HG02610 (cell line): ENCODE measurements at regions not wholly inside any gene's neighbourhood (a gene's known extent, or its start where the extent isn't known, plus 50 kb on each side); places are given as distances from the start of the nearest gene placed in this dataset.
A peak's percentile ranks its signal among the peaks of the same experiment; 100 is the strongest.
"Not testable (repeated sequence)": the region's sequence is repeated elsewhere in the genome, so short reads cannot be mapped to it uniquely, and the experiment has no call there.

Experiments
- ATAC-seq: cut with Tn5 transposase; IDR thresholded peaks from one replicate; pipeline ENCODE4 v1.9.1; 2021; ENCODE audit warnings: mild to moderate bottlenecking, moderate library complexity; ENCODE audit not compliant: unreplicated experiment

DNA sequence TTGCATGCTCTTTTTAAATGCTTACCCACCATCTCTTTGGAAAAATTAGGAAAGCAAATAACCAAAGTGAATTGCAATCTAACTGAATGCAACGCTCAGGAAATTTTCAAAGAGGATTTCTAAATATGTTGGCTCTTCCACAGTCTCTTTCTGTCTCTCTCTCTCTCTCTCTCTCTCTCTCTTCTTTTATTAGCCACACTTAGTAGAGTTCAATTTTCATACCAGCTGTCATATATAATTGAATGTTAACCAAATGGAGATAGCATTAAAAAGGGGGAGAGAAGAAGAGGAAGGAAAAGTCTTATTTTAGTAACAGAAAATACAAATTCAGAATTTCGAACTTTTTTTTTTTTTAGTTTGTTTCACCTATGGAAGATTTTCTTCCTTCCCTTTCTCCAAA, 235.9 kb upstream of the GBE1 start:
- no peak for ATAC-seq

DNA sequence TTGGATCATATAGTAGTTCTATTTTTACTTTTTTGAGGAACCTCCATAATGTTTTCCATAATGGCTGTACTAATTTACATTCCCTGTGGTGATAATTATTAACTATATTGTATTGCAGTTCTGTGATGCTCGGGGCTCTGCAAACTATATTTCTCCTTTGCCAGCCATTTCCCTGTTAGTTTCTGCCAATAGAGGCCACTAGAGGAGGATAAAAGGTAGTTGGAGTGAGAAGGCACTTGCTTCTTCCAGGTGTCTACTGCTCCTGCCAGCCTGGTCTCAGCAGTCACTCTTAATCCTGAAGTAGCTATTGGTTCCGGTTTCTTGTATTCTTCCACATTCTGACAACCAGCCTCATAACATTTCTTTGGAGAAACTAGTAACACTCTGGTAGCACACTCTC, 233.9 kb upstream of the GBE1 start:
- ATAC-seq, result no peak

DNA sequence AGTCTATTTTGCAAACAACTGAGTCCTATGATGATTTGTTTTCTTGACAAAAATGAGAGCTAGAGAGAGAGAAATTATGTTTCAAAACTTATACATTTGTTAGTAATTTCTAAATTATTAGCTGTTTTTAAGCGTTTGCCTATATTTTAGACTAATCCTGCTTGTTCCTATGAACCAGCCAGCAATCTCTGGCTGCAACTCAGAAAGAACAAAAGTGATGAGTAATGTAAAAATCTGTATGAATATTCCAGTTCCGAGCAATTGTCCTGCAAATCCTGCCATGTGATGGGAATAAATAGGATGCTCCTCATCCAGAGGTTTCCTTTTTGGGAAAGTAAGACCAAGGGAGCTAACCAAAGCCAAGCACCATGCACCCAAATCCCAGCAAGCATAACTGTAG, 228.3 kb upstream of the GBE1 start:
- no peak for ATAC-seq

DNA sequence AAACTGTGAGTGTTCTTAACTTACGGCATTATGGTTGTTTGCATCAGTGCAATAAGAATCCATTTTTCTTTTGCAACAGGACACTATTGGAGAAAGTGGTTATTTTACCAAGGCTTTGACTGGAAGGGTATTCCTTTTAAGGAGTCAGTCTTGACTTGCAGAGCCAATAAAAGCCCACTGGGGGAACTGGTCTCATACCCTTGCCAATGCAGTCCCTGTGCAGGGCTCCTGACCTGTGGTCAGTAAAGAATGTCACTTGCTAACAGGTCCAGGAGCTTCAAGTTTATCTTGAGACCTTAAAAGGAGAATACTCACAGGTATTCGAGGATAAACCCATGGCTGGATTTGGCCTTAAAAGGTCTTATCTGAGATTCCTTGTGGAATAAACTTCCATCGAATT, 227.8 kb upstream of the GBE1 start:
- no peak for ATAC-seq

DNA sequence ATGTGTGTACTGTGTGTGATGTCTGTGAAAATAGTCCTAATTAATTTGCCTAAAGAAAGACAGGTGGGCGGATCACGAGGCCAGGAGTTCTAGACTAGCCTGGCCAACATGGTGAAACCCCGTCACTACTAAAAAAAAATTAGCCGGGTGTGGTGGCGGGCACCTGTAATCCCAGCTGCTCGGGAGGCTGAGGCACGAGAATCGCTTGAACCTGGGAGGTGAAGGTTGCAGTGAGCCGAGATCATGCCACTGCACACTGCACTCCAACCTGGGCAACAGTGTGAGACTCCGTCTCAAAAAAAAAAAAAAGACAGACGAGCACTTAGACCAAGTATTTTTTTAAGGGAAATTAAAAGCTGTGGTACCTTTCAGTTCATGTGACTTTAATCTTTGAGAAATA, 226.0 kb upstream of the GBE1 start:
- not testable (repeated sequence) for ATAC-seq

DNA sequence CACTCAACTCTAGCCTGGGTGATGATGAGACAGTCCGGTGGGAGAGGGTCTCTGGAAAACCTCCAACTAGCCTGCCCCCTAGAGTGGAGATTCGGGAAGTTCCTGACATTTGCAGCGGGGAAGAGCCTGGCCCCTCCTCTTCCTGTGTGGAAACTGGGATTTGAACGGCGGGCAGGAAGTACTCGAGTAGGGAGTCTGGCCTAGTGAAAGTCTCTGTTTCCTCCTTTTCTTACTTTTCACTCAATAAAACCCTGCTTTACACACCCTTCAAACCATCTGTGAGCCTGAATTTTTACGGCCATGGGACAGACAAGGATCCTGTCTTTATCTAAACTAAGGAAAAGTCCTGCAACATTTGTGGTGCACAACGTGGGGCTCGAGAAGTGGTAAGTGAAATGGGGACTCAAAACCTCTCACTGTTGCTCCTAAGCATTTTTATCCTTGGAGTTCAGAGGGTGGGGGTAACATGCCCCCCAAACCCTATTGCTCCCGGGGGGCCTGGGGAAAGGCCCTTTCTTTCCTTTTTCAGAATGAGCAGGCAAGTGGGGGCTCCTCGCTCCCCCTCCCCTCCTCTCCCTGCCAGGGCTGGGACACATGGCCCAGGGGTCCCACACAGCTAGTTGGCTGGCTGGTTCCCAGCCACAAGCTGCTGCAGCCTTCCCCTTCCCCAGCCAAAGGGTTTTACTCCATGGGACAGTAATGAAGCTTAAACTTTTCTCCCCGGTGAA, 224.7 kb upstream of the GBE1 start:
- ATAC-seq, result no peak

DNA sequence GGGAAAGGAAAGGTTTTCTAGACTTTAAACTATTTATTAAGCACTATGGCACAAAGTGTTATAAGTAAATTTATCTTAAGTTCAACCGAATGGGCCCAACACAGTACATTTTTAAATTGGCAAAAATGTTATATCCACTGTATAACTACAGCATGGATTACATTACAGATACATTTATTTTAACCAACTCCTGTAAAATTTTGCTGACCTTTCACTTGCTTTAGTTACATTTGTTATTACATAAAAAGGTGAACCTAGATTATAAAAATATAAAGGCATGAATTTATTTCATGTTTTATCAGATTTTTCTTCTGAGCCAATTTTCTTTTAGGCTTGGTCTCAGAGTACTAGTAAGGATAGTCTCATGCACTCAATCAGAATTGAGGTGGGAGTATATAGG, 221.9 kb upstream of the GBE1 start:
- ATAC-seq, result no peak

DNA sequence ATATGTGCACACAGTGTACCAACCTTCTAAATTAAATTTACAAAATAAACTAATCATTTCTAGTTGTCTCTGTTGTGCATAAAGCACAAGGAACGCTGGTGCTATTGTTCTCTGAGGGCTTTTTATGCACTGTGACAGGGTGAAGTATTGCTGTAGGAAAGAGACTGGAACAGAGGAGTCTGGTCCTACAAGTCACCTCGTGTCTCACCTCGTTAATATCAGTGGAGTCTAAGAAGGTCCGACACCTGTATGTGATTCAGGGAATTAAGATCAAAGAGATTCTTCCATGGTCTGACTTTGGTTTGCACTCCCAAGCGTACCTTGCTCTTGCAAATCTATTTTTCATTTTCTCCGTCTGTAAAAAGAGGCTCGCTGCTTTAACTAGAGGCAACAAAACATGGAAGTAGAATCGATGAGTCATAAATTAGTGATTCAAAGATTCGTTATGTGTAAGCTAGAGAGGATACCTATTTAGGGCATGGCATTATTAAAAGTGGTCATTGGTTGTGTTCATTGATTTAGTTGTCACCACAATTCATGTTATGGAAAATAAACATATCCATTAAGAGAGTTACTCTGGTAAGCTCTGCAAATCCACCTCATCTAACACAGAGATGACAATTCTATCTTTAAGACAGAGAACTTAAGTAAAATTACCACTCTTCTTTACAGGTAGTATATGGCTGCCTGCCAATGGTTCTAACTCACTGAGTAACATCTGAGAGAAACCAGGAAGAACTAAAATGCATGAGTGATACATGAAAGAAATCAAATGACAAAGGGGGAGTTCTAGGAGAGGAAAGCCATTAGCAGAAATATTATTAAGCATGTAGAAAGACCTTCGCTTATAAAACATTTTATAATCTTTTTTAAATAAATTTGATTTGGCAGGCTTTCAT, 219.4 kb upstream of the GBE1 start:
- peak; percentile 75 for ATAC-seq

DNA sequence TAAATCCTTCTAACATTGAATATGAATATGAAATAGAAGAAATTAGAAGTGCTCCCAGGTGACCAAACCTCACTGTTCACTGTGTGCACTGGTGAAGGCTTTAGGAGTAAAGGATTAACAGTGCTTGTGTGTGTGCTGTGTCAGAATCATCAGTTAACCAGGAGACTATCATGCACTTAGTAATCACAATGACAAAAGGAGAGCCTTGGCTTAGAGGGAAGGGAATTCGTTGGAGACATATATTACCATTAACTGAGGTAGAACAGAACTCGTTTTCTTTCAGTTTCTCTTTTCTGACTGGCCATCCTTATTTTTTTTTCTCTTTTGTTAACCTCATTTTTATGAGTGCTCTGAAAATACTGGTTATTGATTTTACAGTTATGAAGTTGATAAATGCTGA, 213.3 kb upstream of the GBE1 start:
- no peak for ATAC-seq

DNA sequence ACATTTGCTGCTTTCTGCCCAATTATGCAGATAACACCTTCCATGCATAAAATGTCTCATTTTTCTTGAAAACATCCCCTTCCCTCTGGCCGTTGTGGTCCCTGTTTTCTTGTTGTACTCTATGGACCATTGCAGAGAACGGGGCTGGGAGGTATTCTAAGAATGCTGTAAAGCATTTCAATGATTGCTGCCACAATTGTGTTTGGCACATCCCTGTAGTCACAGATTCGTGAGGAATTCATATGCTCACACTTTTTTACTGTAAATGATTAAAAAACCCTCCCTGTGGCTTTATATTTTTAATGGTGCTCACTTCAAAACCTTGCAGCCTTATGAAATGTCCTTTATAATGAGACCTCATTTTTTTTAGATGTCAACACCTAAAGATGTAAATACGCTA, 207.2 kb upstream of the GBE1 start:
- ATAC-seq, result no peak

DNA sequence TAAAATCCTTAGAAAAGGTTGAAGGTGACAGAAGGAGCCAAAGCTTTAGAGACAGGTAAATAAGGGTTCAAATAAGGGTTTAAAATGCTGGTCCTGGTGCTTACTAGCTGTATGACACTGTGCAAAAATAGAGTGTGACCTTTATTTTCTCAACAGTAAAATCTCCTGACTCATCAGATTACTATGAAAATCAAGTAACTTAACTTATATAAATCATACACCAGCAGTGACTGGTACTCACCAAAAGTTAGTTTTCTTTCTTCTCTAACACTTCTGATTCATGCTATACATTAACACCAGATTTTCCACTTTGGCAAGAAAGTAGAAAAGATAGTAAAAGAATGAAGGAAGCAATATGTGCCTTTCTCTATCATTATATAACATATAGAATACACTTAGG, 205.9 kb upstream of the GBE1 start:
- ATAC-seq, result no peak

DNA sequence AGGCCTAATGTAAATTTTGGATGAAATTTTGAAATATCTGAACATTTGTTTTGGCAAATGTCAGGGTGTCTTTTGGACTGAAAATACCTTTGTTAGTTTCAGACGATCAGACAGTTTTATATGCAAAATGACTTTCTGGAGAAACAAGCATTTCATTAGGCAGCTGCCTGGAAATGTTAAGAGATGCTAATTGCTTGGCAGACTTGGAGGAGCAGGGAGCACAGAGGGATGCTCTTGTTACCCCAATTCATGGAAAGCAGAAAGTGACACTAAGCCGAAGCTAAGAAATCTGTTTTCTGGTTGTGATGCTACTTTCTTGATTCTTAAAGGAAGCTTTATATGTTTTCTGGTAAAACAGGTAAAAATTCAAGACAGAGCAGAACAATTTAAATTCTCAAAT, 204.3 kb upstream of the GBE1 start:
- no peak for ATAC-seq

DNA sequence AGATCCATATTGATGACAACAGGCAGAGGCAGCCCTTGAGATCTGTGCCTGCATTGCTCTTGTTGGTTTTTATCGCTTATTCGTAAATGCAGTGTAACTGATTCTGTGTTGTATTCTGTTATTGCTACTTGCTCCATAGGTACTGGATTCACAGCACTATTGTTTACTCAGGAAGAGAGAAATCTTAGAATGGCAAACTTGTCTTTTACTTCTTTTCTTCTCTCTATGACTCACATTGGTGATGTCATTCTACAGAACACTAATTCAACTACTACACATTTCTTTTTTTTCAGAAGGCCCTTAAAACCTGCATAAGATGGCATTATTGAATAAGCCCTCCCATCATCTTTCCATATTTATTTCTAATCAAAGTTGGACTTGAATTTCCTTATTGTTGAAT, 201.0 kb upstream of the GBE1 start:
- ATAC-seq, result no peak

DNA sequence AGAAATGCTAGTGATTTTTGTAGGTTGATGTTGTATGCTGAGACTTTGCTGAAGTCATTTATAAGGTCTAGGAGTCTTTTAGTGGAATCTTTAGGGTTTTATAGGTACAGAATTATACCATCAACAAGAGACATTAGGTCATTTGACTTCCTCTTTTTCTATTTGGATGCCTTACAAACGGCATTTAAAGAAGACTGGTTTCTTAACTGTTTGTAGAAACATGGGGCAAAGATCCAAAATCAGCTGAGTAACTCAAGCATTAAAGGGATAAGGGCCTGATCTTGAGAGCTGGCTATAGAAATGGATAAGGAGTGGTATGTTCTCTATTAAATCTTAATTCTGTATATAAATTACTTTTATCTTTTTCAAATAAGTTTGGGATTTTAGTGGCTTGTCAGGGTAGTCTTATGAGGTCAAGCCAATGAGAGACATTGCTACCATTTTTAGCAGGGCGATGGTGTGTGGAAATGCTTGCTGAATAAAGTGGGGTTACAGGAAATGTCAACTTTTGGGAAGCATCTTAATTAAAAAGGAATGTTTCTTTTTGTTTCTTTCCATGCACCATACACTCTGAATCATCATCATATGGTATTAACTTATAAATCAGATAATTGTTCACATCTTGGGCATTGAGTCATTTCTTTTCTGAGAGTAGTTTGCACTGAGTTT, 197.7 kb upstream of the GBE1 start:
- no peak for ATAC-seq

DNA sequence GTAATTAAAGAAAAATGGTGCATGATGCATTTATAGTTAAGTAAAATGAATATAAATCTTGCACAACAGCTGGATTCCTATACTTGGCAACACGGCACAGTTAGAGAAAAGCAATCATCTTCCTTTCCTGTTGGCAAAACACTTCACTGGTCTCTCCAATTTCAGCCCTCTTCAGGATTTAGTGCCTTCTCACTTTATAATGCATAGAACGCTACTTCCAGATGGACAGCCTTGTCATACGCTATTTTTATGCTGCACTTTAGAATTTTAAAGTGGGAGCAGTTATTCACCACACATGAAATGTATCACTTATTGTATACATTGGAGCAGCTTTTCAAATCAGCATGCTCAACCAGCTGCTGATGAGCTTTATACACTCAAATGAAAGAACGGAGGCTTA, 194.4 kb upstream of the GBE1 start:
- ATAC-seq, result no peak

DNA sequence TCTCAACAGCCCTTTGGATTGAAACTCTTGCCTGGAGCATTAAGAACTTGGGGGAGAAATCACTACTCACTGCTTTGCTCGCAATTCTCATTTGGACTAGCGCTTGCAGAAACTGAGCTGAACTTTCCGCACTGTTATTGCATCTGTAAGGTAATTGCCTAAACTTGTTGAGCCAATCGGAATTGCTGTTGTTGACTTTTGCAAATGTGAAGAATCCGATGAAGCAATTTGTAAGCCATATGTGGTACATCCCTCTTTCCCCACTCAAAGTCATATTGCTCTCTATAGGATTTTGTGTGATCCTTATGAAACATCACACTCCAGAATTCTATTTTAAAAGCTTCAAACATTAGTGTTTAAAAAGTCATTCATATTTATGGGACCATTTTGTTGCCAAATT, 191.7 kb upstream of the GBE1 start:
- ATAC-seq, result no peak

DNA sequence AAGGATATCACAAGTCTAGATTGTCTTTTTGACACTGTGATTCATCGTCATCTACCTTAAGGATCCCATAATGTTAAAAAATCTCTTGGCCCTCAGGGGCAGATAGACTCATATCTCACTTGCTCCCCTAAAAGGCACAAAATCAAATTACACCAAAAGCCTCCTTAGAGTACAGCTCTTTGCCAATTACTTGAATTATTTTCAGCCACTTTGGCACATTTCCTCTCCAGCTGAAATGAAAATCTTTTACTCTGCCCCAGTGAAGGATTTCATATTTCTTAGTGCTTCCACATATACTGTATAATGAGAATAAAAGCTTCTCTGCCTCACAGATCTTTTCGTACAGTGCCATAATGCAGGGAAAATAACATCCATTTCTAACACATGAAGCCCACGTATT, 190.7 kb upstream of the GBE1 start:
- no peak for ATAC-seq

DNA sequence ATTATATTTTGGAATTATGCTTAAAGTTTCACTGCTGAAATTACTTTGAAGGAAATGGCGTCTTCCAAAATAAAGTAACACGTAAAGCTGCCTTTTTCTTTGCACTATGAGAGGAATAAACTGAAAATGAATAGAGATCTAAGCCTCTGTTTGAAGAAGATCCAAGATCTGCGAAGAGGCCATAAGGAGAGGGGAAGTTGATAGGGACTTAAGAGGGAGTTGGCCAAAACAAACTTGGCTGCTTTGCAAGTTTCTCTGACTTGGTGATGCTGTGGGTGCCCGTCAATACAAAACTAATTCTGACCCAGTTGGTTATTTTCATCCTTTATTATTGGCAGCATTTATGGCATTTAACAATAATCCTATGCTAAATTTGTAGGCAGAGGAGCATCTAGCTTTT, 190.2 kb upstream of the GBE1 start:
- no peak for ATAC-seq

DNA sequence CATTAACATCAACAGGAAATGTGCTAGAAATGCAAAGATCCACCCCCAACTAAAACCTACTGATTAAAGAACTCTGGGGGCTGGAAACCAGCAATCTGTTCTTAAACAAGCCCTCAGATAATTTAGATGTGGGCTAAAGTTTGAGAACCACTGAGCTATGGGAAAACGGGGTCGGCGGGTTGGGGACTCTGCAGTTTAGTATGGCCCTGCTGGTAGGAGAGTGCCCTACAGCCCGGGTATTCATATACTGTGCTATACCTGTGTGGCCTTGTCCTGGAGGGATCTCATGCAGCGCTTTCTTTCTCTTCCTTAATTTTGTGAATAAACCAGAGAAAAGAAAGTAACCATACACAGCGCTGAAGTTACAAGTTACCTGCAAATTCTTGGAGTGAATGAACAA, 189.7 kb upstream of the GBE1 start:
- ATAC-seq, result no peak

DNA sequence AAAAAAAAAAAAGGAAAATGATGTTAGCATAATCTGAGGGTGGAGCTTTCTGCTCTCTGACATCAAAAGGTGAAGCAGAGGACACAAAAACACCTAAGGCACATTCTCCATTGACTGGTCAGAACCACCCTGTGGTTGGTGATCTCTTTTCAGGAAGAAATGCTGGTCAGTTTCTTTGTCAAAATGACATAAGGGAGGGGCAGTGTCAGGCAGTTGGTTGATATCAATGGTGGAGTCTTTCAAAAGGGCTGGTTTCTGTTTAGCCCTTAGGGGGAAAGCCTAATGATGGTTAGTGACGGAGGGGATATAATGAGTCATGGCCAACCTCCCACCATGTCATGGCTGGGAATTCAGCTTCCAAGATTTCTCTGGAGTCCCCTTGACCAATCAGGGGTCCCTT, 185.9 kb upstream of the GBE1 start:
- no peak for ATAC-seq

DNA sequence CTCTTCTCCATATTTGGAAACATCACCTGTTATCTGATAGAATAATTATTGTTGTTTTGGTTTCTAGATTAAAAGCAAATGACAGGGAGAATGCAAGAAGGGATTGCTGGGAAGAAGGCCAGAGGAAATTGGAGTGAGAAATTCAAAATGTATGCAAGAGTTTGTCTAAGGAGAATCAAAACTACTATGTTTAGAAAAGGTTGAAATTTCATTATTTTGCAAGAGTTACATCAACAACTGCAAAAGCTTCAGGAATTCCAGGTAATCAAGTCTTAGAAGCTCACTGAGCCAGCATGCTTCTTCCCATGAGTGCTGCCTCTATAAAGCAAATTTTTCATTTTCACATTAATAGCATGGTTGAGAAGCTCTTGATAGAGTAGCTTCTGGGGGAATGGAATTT, 177.2 kb upstream of the GBE1 start:
- ATAC-seq, result no peak

DNA sequence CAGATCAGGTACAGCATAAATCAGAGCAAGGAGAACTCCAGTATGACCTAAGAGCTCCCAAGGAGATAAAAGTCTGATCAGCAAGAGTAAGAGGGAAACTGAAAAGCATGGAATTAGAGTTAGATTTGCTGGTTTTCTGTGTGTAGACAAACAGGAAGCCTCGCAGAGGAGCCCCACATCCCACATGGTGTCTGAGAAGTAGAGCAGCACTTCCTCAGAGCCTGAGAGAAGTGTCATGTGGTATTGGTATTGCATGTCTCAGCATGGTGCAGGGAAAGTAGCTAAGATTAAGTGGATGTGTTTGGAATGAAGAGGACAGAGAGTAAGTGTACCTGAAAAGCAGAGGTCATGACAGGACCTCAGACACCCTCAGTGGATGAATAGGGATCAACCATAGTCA, 175.4 kb upstream of the GBE1 start:
- ATAC-seq, result no peak
